Stimulated activated naive CD8-positive, alpha-beta T cell treated with anti-CD3 and anti-CD28 coated beads, Interleukin-15, Interleukin-2, amounts not matched to agents 100 ng/mL and 50 ng/mL, for 24 hours (primary cell): ENCODE measurements at regions not wholly inside any gene's neighbourhood (a gene's known extent, or its start where the extent isn't known, plus 50 kb on each side); places are given as distances from the start of the nearest gene placed in this dataset.

ENCODE experiments used
- H3K27ac Mint-ChIP-seq: one replicate; pipeline ENCODE4 v1.8.0; 2021; ENCODE audit warnings: mild to moderate bottlenecking, mixed read lengths
- H3K27me3 Mint-ChIP-seq: one replicate; pipeline ENCODE4 v1.8.0; 2021; ENCODE audit warnings: mixed read lengths
- H3K36me3 Mint-ChIP-seq: one replicate; pipeline ENCODE4 v1.8.0; 2021; ENCODE audit warnings: low read depth, mixed read lengths
- H3K4me1 Mint-ChIP-seq: one replicate; pipeline ENCODE4 v1.8.0; 2021; ENCODE audit warnings: low read depth, mixed read lengths
- H3K4me3 Mint-ChIP-seq: one replicate; pipeline ENCODE4 v1.8.0; 2021; ENCODE audit warnings: mild to moderate bottlenecking, mixed read lengths
- H3K9me3 Mint-ChIP-seq: one replicate; pipeline ENCODE4 v1.8.0; 2021; ENCODE audit warnings: mixed read lengths

- Mint-ChIP-seq H3K36me3 (no peaks in the 10 kb centered on the region), H3K27me3 (peaks cover 8% of the 10 kb centered on the region), H3K4me1 (no peaks in the 10 kb centered on the region), H3K9me3 (peaks cover 10% of the 10 kb centered on the region), H3K27ac (no peak overlapping the region), H3K4me3 (no peak overlapping the region)
Measured at GRCh38 chr4:153034681-153035080, 98.6 kb downstream of the FHDC1 start.

- Mint-ChIP-seq H3K4me1 (no peaks in the 10 kb centered on the region), H3K4me3 (no peak overlapping the region), H3K27ac (no peak overlapping the region), H3K36me3 (no peaks in the 10 kb centered on the region), H3K9me3 (peaks cover 7% of the 10 kb centered on the region), H3K27me3 (peaks cover 12% of the 10 kb centered on the region)
Measured at GRCh38 chr4:153036931-153037482, 100.9 kb downstream of the FHDC1 start.

- no peaks in the 10 kb centered on the region for H3K36me3 Mint-ChIP-seq
- H3K9me3 Mint-ChIP-seq = peaks cover 7% of the 10 kb centered on the region
Measured at GRCh38 chr4:153038623-153039311, 102.6 kb downstream of the FHDC1 start.

GRCh38 chr4:153039542-153040185 lies 103.5 kb downstream of the FHDC1 start:
- H3K9me3 Mint-ChIP-seq = peaks cover 7% of the 10 kb centered on the region
- peaks cover 12% of the 10 kb centered on the region for H3K27me3 Mint-ChIP-seq
- no peak overlapping the region for H3K27ac Mint-ChIP-seq
- H3K4me1 Mint-ChIP-seq = no peaks in the 10 kb centered on the region
- H3K4me3 Mint-ChIP-seq = no peak overlapping the region
- H3K36me3 Mint-ChIP-seq = no peaks in the 10 kb centered on the region

More at GRCh38 chr4:153038623-153039311, 102.6 kb downstream of the FHDC1 start:
- Mint-ChIP-seq H3K27me3 (peaks cover 12% of the 10 kb centered on the region), H3K27ac (no peak overlapping the region), H3K4me3 (no peak overlapping the region), H3K4me1 (no peaks in the 10 kb centered on the region)

GRCh38 chr4:153040677-153041076 lies 104.6 kb downstream of the FHDC1 start:
- no peak overlapping the region for H3K27ac Mint-ChIP-seq
- no peak overlapping the region for H3K4me3 Mint-ChIP-seq
- peaks cover 8% of the 10 kb centered on the region for H3K4me1 Mint-ChIP-seq
- H3K9me3 Mint-ChIP-seq = peaks cover 7% of the 10 kb centered on the region
- no peaks in the 10 kb centered on the region for H3K36me3 Mint-ChIP-seq
- H3K27me3 Mint-ChIP-seq = peaks cover 12% of the 10 kb centered on the region

- peaks cover 12% of the 10 kb centered on the region for H3K4me1 Mint-ChIP-seq
- peaks cover 7% of the 10 kb centered on the region for H3K9me3 Mint-ChIP-seq
- no peak overlapping the region for H3K27ac Mint-ChIP-seq
- H3K4me3 Mint-ChIP-seq = no peak overlapping the region
- no peaks in the 10 kb centered on the region for H3K36me3 Mint-ChIP-seq
- H3K27me3 Mint-ChIP-seq = peaks cover 6% of the 10 kb centered on the region
Measured at GRCh38 chr4:153044036-153044435, 107.9 kb downstream of the FHDC1 start.

- no peak overlapping the region for H3K27ac Mint-ChIP-seq
- no peaks in the 10 kb centered on the region for H3K36me3 Mint-ChIP-seq
- H3K27me3 Mint-ChIP-seq = peaks cover 5% of the 10 kb centered on the region
- no peak overlapping the region for H3K4me3 Mint-ChIP-seq
- peaks cover 7% of the 10 kb centered on the region for H3K9me3 Mint-ChIP-seq
- peaks cover 12% of the 10 kb centered on the region for H3K4me1 Mint-ChIP-seq
Measured at GRCh38 chr4:153045111-153045982, 109.2 kb downstream of the FHDC1 start.

GRCh38 chr4:153058671-153059060 lies 122.5 kb downstream of the FHDC1 start:
- H3K4me1 Mint-ChIP-seq = no peaks in the 10 kb centered on the region
- H3K27me3 Mint-ChIP-seq = peaks cover 33% of the 10 kb centered on the region
- no peaks in the 10 kb centered on the region for H3K36me3 Mint-ChIP-seq
- no peaks in the 10 kb centered on the region for H3K9me3 Mint-ChIP-seq
- no peak overlapping the region for H3K27ac Mint-ChIP-seq
- H3K4me3 Mint-ChIP-seq = no peak overlapping the region

GRCh38 chr4:153060196-153060595 lies 124.1 kb downstream of the FHDC1 start:
- Mint-ChIP-seq H3K36me3 (no peaks in the 10 kb centered on the region), H3K27ac (no peak overlapping the region), H3K4me1 (no peaks in the 10 kb centered on the region), H3K4me3 (no peak overlapping the region), H3K27me3 (peaks cover 24% of the 10 kb centered on the region), H3K9me3 (no peaks in the 10 kb centered on the region)

GRCh38 chr4:153061971-153062370 lies 125.8 kb downstream of the FHDC1 start:
- peaks cover 16% of the 10 kb centered on the region for H3K27me3 Mint-ChIP-seq
- H3K4me1 Mint-ChIP-seq = no peaks in the 10 kb centered on the region
- H3K36me3 Mint-ChIP-seq = no peaks in the 10 kb centered on the region
- H3K27ac Mint-ChIP-seq = no peak overlapping the region
- H3K9me3 Mint-ChIP-seq = no peaks in the 10 kb centered on the region
- H3K4me3 Mint-ChIP-seq = no peak overlapping the region

GRCh38 chr4:153062652-153063168 lies 126.6 kb downstream of the FHDC1 start:
- H3K4me1 Mint-ChIP-seq = peaks cover 4% of the 10 kb centered on the region
- H3K27me3 Mint-ChIP-seq = peaks cover 11% of the 10 kb centered on the region
- H3K36me3 Mint-ChIP-seq = no peaks in the 10 kb centered on the region
- no peak overlapping the region for H3K4me3 Mint-ChIP-seq
- H3K27ac Mint-ChIP-seq = no peak overlapping the region
- no peaks in the 10 kb centered on the region for H3K9me3 Mint-ChIP-seq

GRCh38 chr4:153063490-153063889 lies 127.4 kb downstream of the FHDC1 start:
- no peaks in the 10 kb centered on the region for H3K9me3 Mint-ChIP-seq
- no peak overlapping the region for H3K4me3 Mint-ChIP-seq
- H3K27me3 Mint-ChIP-seq = peaks cover 3% of the 10 kb centered on the region

GRCh38 chr4:153064571-153064970 lies 128.4 kb downstream of the FHDC1 start:
- Mint-ChIP-seq H3K36me3 (no peaks in the 10 kb centered on the region), H3K4me3 (no peak overlapping the region), H3K4me1 (peaks cover 5% of the 10 kb centered on the region), H3K27ac (no peak overlapping the region), H3K27me3 (peaks cover 3% of the 10 kb centered on the region), H3K9me3 (no peaks in the 10 kb centered on the region)

More at GRCh38 chr4:153063490-153063889, 127.4 kb downstream of the FHDC1 start:
- H3K27ac Mint-ChIP-seq = no peak overlapping the region
- H3K36me3 Mint-ChIP-seq = no peaks in the 10 kb centered on the region
- peaks cover 5% of the 10 kb centered on the region for H3K4me1 Mint-ChIP-seq

GRCh38 chr4:153065276-153065675 lies 129.2 kb downstream of the FHDC1 start:
- H3K27me3 Mint-ChIP-seq = no peaks in the 10 kb centered on the region
- no peak overlapping the region for H3K4me3 Mint-ChIP-seq
- H3K36me3 Mint-ChIP-seq = no peaks in the 10 kb centered on the region
- H3K4me1 Mint-ChIP-seq = peaks cover 5% of the 10 kb centered on the region
- no peak overlapping the region for H3K27ac Mint-ChIP-seq
- no peaks in the 10 kb centered on the region for H3K9me3 Mint-ChIP-seq
